ENCODE measurements at regions not wholly inside any gene's neighbourhood (a gene's known extent, or its start where the extent isn't known, plus 50 kb on each side); places are given as distances from the start of the nearest gene placed in this dataset.

DNA sequence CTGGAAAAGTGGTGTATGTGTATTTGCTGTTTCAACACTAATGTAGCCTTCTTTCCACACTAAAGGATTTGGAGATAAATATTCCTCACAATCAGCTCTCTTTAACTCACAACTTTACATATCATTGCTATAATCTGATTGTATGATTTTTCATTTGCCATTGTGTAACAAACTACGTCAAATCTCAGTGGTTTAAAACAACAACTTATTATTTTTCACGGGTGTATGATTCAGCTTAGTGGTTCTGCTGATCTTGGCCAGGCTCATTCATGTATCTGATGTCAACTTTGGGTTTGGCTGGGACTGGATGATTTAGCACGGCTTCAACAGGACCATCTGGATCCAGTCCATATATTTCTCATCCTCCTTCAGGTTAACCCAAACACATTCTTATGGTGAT, 55.4 kb upstream of the TMX4 start:
- no peak for ATAC-seq
- ChIA-PET CTCF (no interaction called here), RAD21 (ENCODE audit: low non-redundant PET in 1 of 2, low total read pairs in 2 of 2, uncharacterized antibody in 2 of 2, unreplicated experiment in 2 of 2) (no interaction called here), POLR2A (no interaction called here)
- H3K4me3 ChIP-seq (replicated peaks in 1 of 2; ENCODE audit: low read depth in 1 of 2, low read length in 2 of 2): no peak overlapping the region
- no peak overlapping the region for H3K9ac ChIP-seq (ENCODE audit: low read length)
- intact Hi-C loops (cut with micrococcal nuclease): no loop called here
- no peaks in the 10 kb centered on the region for H4K20me1 ChIP-seq (ENCODE audit: insufficient read depth)
- H3K9me2 ChIP-seq (ENCODE audit: insufficient read depth): no peaks in the 10 kb centered on the region
- BruUV-seq (replicated peaks): no TSS peak
- no peak overlapping the region for H3K4me2 ChIP-seq (ENCODE audit: low read length)
- no peak overlapping the region for H3K27ac ChIP-seq (ENCODE audit: low read depth, low read length)
- no peaks in the 10 kb centered on the region for H3K79me2 ChIP-seq (ENCODE audit: insufficient read depth, low read length)
- TF ChIP-seq CEBPB (IDR thresholded peaks at IDR 0.05; ENCODE audit: low read depth) (no peak), FOSL1 (IDR thresholded peaks at IDR 0.05; ENCODE audit: low read depth) (no peak), ZNF274 (IDR thresholded peaks at IDR 0.05; ENCODE audit: low read depth, low read length) (no peak), ZFX (IDR thresholded peaks at IDR 0.05) (no peak), EGR1 (IDR thresholded peaks at IDR 0.05; ENCODE audit: low read depth) (no peak), EZH2phosphoT487 (IDR thresholded peaks at IDR 0.05; ENCODE audit: borderline replicate concordance) (no peak), ELF1 (IDR thresholded peaks at IDR 0.05; ENCODE audit: borderline replicate concordance, low read depth) (no peak), SP1 (IDR thresholded peaks at IDR 0.05; ENCODE audit: low read depth) (no peak), SRF (IDR thresholded peaks at IDR 0.05; ENCODE audit: low read depth) (no peak), RAD21 (IDR thresholded peaks at IDR 0.05; ENCODE audit: low read depth) (no peak), JUND (IDR thresholded peaks at IDR 0.05) (no peak), POLR2AphosphoS5 (IDR thresholded peaks at IDR 0.05; ENCODE audit: low read depth, low read length) (no peak), TCF7L2 (IDR thresholded peaks at IDR 0.05; ENCODE audit: borderline replicate concordance, extremely low read depth, insufficient read depth, insufficient read length) (no peak)
- TF ChIP-seq, protein P1, sequence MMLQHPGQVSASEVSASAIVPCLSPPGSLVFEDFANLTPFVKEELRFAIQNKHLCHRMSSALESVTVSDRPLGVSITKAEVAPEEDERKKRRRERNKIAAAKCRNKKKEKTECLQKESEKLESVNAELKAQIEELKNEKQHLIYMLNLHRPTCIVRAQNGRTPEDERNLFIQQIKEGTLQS (IDR thresholded peaks at IDR 0.05): no peak
- TF ChIP-seq, protein P2, sequence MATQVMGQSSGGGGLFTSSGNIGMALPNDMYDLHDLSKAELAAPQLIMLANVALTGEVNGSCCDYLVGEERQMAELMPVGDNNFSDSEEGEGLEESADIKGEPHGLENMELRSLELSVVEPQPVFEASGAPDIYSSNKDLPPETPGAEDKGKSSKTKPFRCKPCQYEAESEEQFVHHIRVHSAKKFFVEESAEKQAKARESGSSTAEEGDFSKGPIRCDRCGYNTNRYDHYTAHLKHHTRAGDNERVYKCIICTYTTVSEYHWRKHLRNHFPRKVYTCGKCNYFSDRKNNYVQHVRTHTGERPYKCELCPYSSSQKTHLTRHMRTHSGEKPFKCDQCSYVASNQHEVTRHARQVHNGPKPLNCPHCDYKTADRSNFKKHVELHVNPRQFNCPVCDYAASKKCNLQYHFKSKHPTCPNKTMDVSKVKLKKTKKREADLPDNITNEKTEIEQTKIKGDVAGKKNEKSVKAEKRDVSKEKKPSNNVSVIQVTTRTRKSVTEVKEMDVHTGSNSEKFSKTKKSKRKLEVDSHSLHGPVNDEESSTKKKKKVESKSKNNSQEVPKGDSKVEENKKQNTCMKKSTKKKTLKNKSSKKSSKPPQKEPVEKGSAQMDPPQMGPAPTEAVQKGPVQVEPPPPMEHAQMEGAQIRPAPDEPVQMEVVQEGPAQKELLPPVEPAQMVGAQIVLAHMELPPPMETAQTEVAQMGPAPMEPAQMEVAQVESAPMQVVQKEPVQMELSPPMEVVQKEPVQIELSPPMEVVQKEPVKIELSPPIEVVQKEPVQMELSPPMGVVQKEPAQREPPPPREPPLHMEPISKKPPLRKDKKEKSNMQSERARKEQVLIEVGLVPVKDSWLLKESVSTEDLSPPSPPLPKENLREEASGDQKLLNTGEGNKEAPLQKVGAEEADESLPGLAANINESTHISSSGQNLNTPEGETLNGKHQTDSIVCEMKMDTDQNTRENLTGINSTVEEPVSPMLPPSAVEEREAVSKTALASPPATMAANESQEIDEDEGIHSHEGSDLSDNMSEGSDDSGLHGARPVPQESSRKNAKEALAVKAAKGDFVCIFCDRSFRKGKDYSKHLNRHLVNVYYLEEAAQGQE (IDR thresholded peaks at IDR 0.05; ENCODE audit: low read depth): no peak
- no peaks in the 10 kb centered on the region for H3K4me1 ChIP-seq (ENCODE audit: control insufficient read depth in 1 of 2, insufficient read depth in 2 of 2, low read length in 2 of 2)
- H3K27me3 ChIP-seq (ENCODE audit: insufficient read depth, low read length): no peaks in the 10 kb centered on the region
- H3K9me3 ChIP-seq (ENCODE audit: control insufficient read depth in 1 of 2, insufficient read depth in 1 of 2, low read depth in 1 of 2, low read length in 2 of 2): no peaks in the 10 kb centered on the region
- no peak overlapping the region for H2AFZ ChIP-seq (ENCODE audit: low read depth, low read length, poor library complexity, severe bottlenecking)
- DNase-seq (ENCODE audit: low read depth, low spot score): no peak
- no peaks in the 10 kb centered on the region for H3K36me3 ChIP-seq (ENCODE audit: control insufficient read depth in 1 of 2, insufficient read depth in 2 of 2, low read length in 2 of 2)

Data from HCT116 (cell line).